ENCODE measurements at regions not wholly inside any gene's neighbourhood (a gene's known extent, or its start where the extent isn't known, plus 50 kb on each side); places are given as distances from the start of the nearest gene placed in this dataset.
"Not testable (repeated sequence)": the region's sequence is repeated elsewhere in the genome, so short reads cannot be mapped to it uniquely, and the experiment has no call there.

- no peak for DNase-seq (ENCODE audit: low read depth, low spot score)
- in situ Hi-C loops (cut with HindIII; ENCODE audit: low pct_unique_long_range_greater_than_20kb, low sequenced_read_pairs) = no loop called here
Measured at GRCh38 chr6:135555550-135555949, 58.0 kb upstream of the AHI1 start.

GRCh38 chr6:135557582-135557981 is 60.0 kb upstream of the AHI1 start:
- in situ Hi-C loops (cut with HindIII; ENCODE audit: low pct_unique_long_range_greater_than_20kb, low sequenced_read_pairs) = no loop called here
- DNase-seq (ENCODE audit: low read depth, low spot score) = no peak

GRCh38 chr6:135565605-135566004 is 68.1 kb upstream of the AHI1 start:
- not testable (repeated sequence) for DNase-seq (ENCODE audit: low read depth, low spot score)

GRCh38 chr6:135566311-135567068 is 69.0 kb upstream of the AHI1 start:
- in situ Hi-C loops (cut with HindIII; ENCODE audit: low pct_unique_long_range_greater_than_20kb, low sequenced_read_pairs) = no loop called here
- DNase-seq (ENCODE audit: low read depth, low spot score) = no peak

More at GRCh38 chr6:135565605-135566004, 68.1 kb upstream of the AHI1 start:
- in situ Hi-C loops (cut with HindIII; ENCODE audit: low pct_unique_long_range_greater_than_20kb, low sequenced_read_pairs) = not testable (repeated sequence)

- no peak for DNase-seq (ENCODE audit: low read depth, low spot score)
- in situ Hi-C loops (cut with HindIII; ENCODE audit: low pct_unique_long_range_greater_than_20kb, low sequenced_read_pairs) = no loop called here
Measured at GRCh38 chr6:135567375-135568083, 70.0 kb upstream of the AHI1 start.

- in situ Hi-C loops (cut with HindIII; ENCODE audit: low pct_unique_long_range_greater_than_20kb, low sequenced_read_pairs) = no loop called here
Measured at GRCh38 chr6:135568379-135568778, 70.8 kb upstream of the AHI1 start.

GRCh38 chr6:135572051-135572450 is 74.5 kb upstream of the AHI1 start:
- DNase-seq (ENCODE audit: low read depth, low spot score) = no peak
- in situ Hi-C loops (cut with HindIII; ENCODE audit: low pct_unique_long_range_greater_than_20kb, low sequenced_read_pairs) = no loop called here

More at GRCh38 chr6:135568379-135568778, 70.8 kb upstream of the AHI1 start:
- DNase-seq (ENCODE audit: low read depth, low spot score) = peak; percentile 50

- in situ Hi-C loops (cut with HindIII; ENCODE audit: low pct_unique_long_range_greater_than_20kb, low sequenced_read_pairs) = no loop called here
- DNase-seq (ENCODE audit: low read depth, low spot score) = no peak
Measured at GRCh38 chr6:135575629-135576028, 78.1 kb upstream of the AHI1 start.

- in situ Hi-C loops (cut with HindIII; ENCODE audit: low pct_unique_long_range_greater_than_20kb, low sequenced_read_pairs) = no loop called here
- no peak for DNase-seq (ENCODE audit: low read depth, low spot score)
Measured at GRCh38 chr6:135576055-135576454, 78.5 kb upstream of the AHI1 start.

GRCh38 chr6:135577059-135577538 is 79.6 kb upstream of the AHI1 start:
- DNase-seq (ENCODE audit: low read depth, low spot score) = no peak
- in situ Hi-C loops (cut with HindIII; ENCODE audit: low pct_unique_long_range_greater_than_20kb, low sequenced_read_pairs) = no loop called here

GRCh38 chr6:135578976-135579375 is 81.4 kb upstream of the AHI1 start:
- no peak for DNase-seq (ENCODE audit: low read depth, low spot score)
- in situ Hi-C loops (cut with HindIII; ENCODE audit: low pct_unique_long_range_greater_than_20kb, low sequenced_read_pairs) = no loop called here

- in situ Hi-C loops (cut with HindIII; ENCODE audit: low pct_unique_long_range_greater_than_20kb, low sequenced_read_pairs) = no loop called here
- DNase-seq (ENCODE audit: low read depth, low spot score) = no peak
Measured at GRCh38 chr6:135581211-135581610, 83.7 kb upstream of the AHI1 start.

- in situ Hi-C loops (cut with HindIII; ENCODE audit: low pct_unique_long_range_greater_than_20kb, low sequenced_read_pairs) = no loop called here
Measured at GRCh38 chr6:135583256-135583761, 85.8 kb upstream of the AHI1 start.

GRCh38 chr6:135586388-135586787 is 88.8 kb upstream of the AHI1 start:
- in situ Hi-C loops (cut with HindIII; ENCODE audit: low pct_unique_long_range_greater_than_20kb, low sequenced_read_pairs) = no loop called here
- no peak for DNase-seq (ENCODE audit: low read depth, low spot score)

More at GRCh38 chr6:135583256-135583761, 85.8 kb upstream of the AHI1 start:
- DNase-seq (ENCODE audit: low read depth, low spot score) = no peak

GRCh38 chr6:135586844-135587243 is 89.3 kb upstream of the AHI1 start:
- in situ Hi-C loops (cut with HindIII; ENCODE audit: low pct_unique_long_range_greater_than_20kb, low sequenced_read_pairs) = no loop called here
- peak; percentile 46 for DNase-seq (ENCODE audit: low read depth, low spot score)

- in situ Hi-C loops (cut with HindIII; ENCODE audit: low pct_unique_long_range_greater_than_20kb, low sequenced_read_pairs) = no loop called here
- DNase-seq (ENCODE audit: low read depth, low spot score) = no peak
Measured at GRCh38 chr6:135592276-135592675, 94.7 kb upstream of the AHI1 start.

GRCh38 chr6:135594000-135594399 is 96.5 kb upstream of the AHI1 start:
- in situ Hi-C loops (cut with HindIII; ENCODE audit: low pct_unique_long_range_greater_than_20kb, low sequenced_read_pairs) = no loop called here
- DNase-seq (ENCODE audit: low read depth, low spot score) = no peak

GRCh38 chr6:135600086-135600702 is 102.7 kb upstream of the AHI1 start:
- in situ Hi-C loops (cut with HindIII; ENCODE audit: low pct_unique_long_range_greater_than_20kb, low sequenced_read_pairs) = no loop called here
- DNase-seq (ENCODE audit: low read depth, low spot score) = no peak

Data from SK-MEL-5 (cell line).